ENCODE measurements at regions not wholly inside any gene's neighbourhood (a gene's known extent, or its start where the extent isn't known, plus 50 kb on each side); places are given as distances from the start of the nearest gene placed in this dataset.

- no peak for TF ChIP-seq MYC (IDR thresholded peaks at IDR 0.05; ENCODE audit: low read depth, low read length)
- no peak for TF ChIP-seq CTCF (IDR thresholded peaks at IDR 0.05; ENCODE audit: low read depth, low read length)
- TF ChIP-seq MAX (IDR thresholded peaks at IDR 0.05; ENCODE audit: low read depth, low read length): no peak
- no peak for TF ChIP-seq POLR2A (IDR thresholded peaks at IDR 0.05; ENCODE audit: extremely low read depth, insufficient read length)
Measured at GRCh38 chr1:82788038-82788437, 987.3 kb downstream of the ADGRL2 start.

All from NB4 (cell line).